ENCODE measurements at regions not wholly inside any gene's neighbourhood (a gene's known extent, or its start where the extent isn't known, plus 50 kb on each side); places are given as distances from the start of the nearest gene placed in this dataset.
"Not testable (repeated sequence)": the region's sequence is repeated elsewhere in the genome, so short reads cannot be mapped to it uniquely, and the experiment has no call there.

- DNase-seq (ENCODE audit: low spot score), result no peak
- intact Hi-C loops (cut with DNase I), result no loop called here
These were observed 456.8 kb downstream of the SETD4 start for GRCh38 chr21:35603494-35603893.

- no peak for DNase-seq (ENCODE audit: low spot score)
- intact Hi-C loops (cut with DNase I), result no loop called here
These were observed 457.4 kb downstream of the SETD4 start for GRCh38 chr21:35602811-35603362.

GRCh38 chr21:35601211-35601610 is 459.1 kb downstream of the SETD4 start:
- DNase-seq (ENCODE audit: low spot score), result no peak
- intact Hi-C loops (cut with DNase I), result no loop called here

DNA sequence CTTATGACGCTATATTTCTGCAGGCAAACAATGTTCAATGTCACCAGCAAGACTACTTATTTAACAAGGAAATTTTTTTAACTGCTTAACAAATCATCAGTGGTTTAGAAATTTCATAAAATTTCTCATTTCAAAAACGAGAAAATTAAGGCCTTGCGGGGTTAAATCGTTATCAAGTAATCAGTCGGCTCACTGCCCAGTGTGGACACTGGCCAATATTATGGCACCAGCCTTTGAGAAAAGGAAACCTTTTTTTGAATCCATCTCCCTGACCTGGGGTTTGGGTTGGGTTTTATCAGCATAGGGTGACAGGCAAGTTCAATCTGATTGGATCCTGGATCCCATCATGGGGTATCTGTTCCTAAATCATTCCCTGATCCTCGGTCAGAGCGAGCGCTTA is 461.2 kb downstream of the SETD4 start:
- intact Hi-C loops (cut with DNase I), result no loop called here
- DNase-seq (ENCODE audit: low spot score), result no peak

DNA sequence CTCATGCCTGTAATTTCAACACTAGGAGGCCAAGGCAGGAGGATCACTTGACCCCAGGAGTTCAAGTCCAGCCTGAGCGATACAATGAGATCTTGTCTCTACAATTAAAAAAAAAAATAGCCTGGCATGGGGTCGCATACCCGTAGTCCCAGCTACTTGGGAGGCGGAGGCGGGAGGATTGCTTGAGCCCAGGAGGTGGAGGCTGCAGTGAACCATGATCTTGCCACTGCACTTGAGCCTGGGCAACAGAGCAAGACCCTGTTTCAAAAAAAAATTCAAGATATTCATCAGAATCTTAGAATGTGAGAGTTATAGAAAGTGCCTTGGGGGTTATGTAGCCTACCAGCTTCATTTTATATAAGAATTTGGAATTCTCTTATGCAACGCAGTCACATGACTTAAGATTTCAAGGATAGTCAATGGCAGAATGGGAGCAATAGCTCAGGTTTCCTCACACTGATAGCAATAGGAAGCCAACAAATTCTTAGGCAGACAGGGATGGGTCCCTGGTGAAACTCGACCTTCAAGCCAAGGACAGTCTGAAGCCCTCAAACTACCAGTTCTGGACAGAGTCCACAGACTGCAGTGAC is 462.5 kb downstream of the SETD4 start:
- DNase-seq (ENCODE audit: low spot score), result no peak
- intact Hi-C loops (cut with DNase I), result no loop called here

DNA sequence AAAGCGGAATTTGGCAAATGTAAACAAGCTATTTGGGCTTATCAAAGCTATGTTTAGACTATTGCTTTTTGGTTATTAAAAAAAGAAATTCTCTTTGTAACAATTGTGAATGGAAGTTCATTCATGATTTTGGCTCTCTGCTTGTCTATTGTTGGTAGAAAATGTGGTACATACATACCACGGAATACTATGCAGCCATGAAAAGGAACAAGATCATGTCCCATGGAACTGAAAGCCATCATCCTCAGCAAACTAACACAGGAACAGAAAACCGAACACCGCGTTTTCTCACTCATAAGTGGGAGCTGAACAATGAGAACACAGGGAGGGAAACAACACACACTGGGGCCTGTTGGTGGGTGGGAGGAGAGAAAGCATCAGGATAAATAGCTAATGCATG is 465.4 kb downstream of the SETD4 start:
- intact Hi-C loops (cut with DNase I), result no loop called here
- DNase-seq (ENCODE audit: low spot score), result no peak

GRCh38 chr21:35593000-35593502 is 467.3 kb downstream of the SETD4 start:
- intact Hi-C loops (cut with DNase I), result no loop called here

GRCh38 chr21:35590284-35590683 is 470.0 kb downstream of the SETD4 start:
- DNase-seq (ENCODE audit: low spot score); intact Hi-C loops (cut with DNase I): not testable (repeated sequence)

More at GRCh38 chr21:35593000-35593502, 467.3 kb downstream of the SETD4 start:
- no peak for DNase-seq (ENCODE audit: low spot score)

- no peak for DNase-seq (ENCODE audit: low spot score)
- intact Hi-C loops (cut with DNase I), result no loop called here
These were observed 472.4 kb downstream of the SETD4 start for GRCh38 chr21:35587841-35588380.

GRCh38 chr21:35586305-35586704 is 474.0 kb downstream of the SETD4 start:
- intact Hi-C loops (cut with DNase I), result no loop called here
- no peak for DNase-seq (ENCODE audit: low spot score)

DNA sequence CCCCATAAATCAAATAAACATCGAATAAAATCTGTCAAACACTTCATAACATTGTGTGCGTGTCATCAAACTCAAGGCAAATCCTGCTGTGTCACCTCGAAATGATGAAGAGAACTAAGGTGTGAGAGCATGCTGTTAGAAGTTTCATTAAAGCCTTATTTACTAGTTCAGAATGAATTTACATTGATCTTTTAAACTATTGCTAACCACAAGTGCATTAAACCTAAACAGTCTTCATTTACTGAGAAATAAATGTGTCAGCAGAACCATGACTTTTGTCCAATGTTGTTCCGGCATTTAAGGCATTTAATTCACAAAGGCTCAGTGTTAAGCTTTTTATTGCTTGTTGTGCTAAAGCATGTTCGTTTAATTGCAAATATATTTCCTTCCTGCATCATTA is 474.4 kb downstream of the SETD4 start:
- no peak for DNase-seq (ENCODE audit: low spot score)
- intact Hi-C loops (cut with DNase I), result no loop called here

- DNase-seq (ENCODE audit: low spot score), result no peak
- intact Hi-C loops (cut with DNase I), result no loop called here
These were observed 475.2 kb downstream of the SETD4 start for GRCh38 chr21:35585155-35585554.

- intact Hi-C loops (cut with DNase I), result no loop called here
These were observed 476.6 kb downstream of the SETD4 start for GRCh38 chr21:35583566-35584216.

GRCh38 chr21:35582731-35583130 is 477.6 kb downstream of the SETD4 start:
- no peak for DNase-seq (ENCODE audit: low spot score)
- intact Hi-C loops (cut with DNase I), result no loop called here

More at GRCh38 chr21:35583566-35584216, 476.6 kb downstream of the SETD4 start:
- no peak for DNase-seq (ENCODE audit: low spot score)

DNA sequence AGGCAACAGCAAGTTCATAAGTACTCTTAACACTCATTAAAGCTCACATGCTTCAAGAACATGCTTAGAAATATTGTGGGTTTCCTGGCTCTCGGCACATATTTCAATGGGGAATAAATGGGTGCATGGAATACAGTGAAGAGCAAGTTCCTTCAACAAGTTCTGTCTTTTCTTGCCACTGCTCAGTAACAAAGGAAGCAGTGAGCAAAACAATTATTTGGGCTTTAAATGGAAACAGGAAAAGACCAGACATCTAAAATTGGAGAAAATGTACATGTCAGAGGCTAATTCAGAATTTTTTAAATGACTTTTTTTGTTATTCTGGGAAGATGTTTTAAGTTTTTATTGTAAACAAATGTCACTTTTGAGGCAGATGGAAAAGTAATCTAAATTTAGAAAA is 478.7 kb downstream of the SETD4 start:
- intact Hi-C loops (cut with DNase I), result no loop called here
- DNase-seq (ENCODE audit: low spot score), result no peak

DNA sequence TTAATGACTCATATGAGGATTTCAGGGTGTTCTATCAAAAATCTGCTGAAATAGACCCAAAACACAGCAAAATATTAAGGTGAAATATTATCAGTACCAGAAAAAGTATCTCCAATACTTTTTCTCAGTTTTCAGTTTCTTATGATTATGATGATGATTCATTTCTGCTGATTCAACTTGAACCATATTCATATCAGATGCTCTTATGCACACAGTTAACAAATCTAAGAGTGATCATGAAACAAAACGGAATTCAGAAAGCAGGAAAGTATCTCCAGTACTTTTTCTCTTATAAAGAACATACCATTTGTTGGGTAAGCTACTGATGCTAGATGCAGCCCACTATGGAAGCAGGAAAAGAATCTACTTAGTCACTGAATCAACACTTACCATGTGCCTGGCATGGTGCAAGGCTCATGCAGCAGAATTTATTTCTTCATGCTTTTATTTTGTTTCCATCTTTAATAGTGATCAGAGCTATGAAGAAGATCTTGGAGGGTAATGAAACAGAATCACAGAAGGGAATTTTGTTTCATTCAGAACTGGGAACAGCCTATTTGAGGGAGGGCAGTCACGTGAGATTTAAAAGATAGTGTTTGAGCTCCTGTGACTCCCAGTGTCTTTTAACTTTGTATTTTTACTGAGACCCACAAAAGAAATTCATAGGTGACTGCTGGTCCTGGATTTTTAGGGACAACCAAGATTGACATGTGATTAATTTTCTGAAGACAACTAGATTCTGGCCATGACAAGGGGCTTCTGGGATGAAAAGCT is 480.6 kb downstream of the SETD4 start:
- intact Hi-C loops (cut with DNase I), result no loop called here

DNA sequence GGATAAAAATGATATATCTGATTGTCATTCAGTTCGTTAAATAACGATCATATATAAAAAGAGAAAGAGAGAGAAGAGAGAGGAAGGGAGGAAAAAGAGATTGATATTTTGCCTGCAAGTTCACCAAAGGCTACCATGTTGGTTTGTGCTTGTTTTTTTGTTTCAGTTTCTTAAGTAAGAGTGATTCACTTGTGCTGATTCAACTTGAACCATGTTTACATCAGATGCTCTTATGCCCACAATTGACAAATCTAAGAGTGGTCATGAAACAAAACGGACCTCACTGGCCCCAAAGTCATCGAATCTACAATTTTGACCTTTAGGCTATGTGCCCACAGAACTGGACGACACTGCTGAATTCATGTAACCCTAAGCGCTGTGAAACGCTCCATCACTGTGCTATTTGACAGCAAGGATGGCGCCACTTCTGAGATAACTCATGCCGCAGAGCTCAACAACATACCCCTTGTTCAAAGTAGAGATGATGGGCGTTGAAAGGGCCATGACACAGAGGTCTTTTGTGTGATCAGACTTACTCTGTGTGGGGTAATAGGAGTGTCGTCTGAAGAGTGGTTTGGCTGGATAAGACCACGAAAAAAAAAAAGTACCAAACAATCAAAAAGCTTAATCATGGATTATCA is 481.4 kb downstream of the SETD4 start:
- intact Hi-C loops (cut with DNase I), result no loop called here
- DNase-seq (ENCODE audit: low spot score), result no peak

More for the DNA sequence above, 480.6 kb downstream of the SETD4 start:
- no peak for DNase-seq (ENCODE audit: low spot score)

DNA sequence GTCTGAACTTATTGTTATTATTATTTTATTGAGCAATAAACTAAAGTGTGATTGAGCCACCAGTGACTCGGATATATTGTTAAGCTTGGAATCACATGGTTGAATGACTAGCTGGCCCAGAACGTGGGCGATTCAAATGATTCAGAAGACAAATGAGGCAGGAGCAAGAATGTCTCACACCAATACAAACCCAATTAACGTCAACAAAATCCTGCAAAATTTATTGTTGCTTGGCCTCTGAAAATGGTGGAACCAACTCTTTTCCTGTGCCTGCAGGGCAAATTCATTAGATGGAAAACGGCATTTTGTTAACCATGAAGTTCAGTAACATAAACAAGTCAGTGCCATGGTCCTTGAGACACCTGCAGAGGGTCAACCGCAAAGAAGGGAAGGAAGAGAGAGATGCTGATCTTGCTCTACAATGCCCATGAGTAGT is 482.0 kb downstream of the SETD4 start:
- DNase-seq (ENCODE audit: low spot score), result no peak
- intact Hi-C loops (cut with DNase I), result no loop called here

- DNase-seq (ENCODE audit: low spot score), result no peak
- intact Hi-C loops (cut with DNase I), result no loop called here
These were observed 484.9 kb downstream of the SETD4 start for GRCh38 chr21:35575280-35575915.

Data from cardiac septum (tissue), 1 donor.